ENCODE measurements at regions not wholly inside any gene's neighbourhood (a gene's known extent, or its start where the extent isn't known, plus 50 kb on each side); places are given as distances from the start of the nearest gene placed in this dataset.

DNA sequence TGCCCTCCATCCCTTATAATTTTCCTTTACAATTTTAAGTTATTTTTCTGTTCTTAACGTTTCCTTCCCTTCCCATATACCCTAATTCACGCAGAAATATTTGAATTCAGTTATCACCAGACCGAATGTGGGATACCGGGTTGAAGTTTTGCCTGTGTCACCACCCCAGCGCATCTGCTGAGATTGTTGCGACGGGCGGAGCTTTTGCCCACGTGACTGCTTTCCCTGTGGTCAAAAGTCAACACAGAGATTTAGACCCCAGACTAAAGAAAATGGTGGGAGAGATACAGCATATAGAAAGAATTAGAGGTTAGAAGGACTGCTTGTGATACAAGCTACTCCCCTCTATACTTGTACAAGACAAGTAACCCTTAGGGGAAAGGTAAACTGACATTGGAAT, 326.4 kb upstream of the CTNND2 start (continued):
- TF ChIP-seq, protein P1, sequence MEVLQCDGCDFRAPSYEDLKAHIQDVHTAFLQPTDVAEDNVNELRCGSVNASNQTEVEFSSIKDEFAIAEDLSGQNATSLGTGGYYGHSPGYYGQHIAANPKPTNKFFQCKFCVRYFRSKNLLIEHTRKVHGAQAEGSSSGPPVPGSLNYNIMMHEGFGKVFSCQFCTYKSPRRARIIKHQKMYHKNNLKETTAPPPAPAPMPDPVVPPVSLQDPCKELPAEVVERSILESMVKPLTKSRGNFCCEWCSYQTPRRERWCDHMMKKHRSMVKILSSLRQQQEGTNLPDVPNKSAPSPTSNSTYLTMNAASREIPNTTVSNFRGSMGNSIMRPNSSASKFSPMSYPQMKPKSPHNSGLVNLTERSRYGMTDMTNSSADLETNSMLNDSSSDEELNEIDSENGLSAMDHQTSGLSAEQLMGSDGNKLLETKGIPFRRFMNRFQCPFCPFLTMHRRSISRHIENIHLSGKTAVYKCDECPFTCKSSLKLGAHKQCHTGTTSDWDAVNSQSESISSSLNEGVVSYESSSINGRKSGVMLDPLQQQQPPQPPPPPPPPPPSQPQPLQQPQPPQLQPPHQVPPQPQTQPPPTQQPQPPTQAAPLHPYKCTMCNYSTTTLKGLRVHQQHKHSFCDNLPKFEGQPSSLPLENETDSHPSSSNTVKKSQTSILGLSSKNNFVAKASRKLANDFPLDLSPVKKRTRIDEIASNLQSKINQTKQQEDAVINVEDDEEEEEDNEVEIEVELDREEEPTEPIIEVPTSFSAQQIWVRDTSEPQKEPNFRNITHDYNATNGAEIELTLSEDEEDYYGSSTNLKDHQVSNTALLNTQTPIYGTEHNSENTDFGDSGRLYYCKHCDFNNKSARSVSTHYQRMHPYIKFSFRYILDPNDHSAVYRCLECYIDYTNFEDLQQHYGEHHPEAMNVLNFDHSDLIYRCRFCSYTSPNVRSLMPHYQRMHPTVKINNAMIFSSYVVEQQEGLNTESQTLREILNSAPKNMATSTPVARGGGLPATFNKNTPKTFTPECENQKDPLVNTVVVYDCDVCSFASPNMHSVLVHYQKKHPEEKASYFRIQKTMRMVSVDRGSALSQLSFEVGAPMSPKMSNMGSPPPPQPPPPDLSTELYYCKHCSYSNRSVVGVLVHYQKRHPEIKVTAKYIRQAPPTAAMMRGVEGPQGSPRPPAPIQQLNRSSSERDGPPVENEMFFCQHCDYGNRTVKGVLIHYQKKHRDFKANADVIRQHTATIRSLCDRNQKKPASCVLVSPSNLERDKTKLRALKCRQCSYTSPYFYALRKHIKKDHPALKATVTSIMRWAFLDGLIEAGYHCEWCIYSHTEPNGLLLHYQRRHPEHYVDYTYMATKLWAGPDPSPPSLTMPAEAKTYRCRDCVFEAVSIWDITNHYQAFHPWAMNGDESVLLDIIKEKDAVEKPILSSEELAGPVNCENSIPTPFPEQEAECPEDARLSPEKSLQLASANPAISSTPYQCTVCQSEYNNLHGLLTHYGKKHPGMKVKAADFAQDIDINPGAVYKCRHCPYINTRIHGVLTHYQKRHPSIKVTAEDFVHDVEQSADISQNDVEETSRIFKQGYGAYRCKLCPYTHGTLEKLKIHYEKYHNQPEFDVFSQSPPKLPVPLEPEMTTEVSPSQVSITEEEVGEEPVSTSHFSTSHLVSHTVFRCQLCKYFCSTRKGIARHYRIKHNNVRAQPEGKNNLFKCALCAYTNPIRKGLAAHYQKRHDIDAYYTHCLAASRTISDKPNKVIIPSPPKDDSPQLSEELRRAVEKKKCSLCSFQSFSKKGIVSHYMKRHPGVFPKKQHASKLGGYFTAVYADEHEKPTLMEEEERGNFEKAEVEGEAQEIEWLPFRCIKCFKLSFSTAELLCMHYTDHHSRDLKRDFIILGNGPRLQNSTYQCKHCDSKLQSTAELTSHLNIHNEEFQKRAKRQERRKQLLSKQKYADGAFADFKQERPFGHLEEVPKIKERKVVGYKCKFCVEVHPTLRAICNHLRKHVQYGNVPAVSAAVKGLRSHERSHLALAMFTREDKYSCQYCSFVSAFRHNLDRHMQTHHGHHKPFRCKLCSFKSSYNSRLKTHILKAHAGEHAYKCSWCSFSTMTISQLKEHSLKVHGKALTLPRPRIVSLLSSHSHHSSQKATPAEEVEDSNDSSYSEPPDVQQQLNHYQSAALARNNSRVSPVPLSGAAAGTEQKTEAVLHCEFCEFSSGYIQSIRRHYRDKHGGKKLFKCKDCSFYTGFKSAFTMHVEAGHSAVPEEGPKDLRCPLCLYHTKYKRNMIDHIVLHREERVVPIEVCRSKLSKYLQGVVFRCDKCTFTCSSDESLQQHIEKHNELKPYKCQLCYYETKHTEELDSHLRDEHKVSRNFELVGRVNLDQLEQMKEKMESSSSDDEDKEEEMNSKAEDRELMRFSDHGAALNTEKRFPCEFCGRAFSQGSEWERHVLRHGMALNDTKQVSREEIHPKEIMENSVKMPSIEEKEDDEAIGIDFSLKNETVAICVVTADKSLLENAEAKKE (CRISPR knock-in tag; IDR thresholded peaks at IDR 0.05), result no peak
- TF ChIP-seq EZH2 (IDR thresholded peaks at IDR 0.05; ENCODE audit: low read depth, unreplicated experiment), result no peak
- TF ChIP-seq, protein P2, sequence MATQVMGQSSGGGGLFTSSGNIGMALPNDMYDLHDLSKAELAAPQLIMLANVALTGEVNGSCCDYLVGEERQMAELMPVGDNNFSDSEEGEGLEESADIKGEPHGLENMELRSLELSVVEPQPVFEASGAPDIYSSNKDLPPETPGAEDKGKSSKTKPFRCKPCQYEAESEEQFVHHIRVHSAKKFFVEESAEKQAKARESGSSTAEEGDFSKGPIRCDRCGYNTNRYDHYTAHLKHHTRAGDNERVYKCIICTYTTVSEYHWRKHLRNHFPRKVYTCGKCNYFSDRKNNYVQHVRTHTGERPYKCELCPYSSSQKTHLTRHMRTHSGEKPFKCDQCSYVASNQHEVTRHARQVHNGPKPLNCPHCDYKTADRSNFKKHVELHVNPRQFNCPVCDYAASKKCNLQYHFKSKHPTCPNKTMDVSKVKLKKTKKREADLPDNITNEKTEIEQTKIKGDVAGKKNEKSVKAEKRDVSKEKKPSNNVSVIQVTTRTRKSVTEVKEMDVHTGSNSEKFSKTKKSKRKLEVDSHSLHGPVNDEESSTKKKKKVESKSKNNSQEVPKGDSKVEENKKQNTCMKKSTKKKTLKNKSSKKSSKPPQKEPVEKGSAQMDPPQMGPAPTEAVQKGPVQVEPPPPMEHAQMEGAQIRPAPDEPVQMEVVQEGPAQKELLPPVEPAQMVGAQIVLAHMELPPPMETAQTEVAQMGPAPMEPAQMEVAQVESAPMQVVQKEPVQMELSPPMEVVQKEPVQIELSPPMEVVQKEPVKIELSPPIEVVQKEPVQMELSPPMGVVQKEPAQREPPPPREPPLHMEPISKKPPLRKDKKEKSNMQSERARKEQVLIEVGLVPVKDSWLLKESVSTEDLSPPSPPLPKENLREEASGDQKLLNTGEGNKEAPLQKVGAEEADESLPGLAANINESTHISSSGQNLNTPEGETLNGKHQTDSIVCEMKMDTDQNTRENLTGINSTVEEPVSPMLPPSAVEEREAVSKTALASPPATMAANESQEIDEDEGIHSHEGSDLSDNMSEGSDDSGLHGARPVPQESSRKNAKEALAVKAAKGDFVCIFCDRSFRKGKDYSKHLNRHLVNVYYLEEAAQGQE (IDR thresholded peaks at IDR 0.05; ENCODE audit: unreplicated experiment), result no peak
- no peak for TF ChIP-seq STAT1 (IDR thresholded peaks at IDR 0.05; ENCODE audit: unreplicated experiment)
- TF ChIP-seq ZNF331 (CRISPR knock-in tag; IDR thresholded peaks at IDR 0.05; ENCODE audit: low read depth), result no peak
- TF ChIP-seq NANOG (IDR thresholded peaks at IDR 0.05; ENCODE audit: borderline replicate concordance), result no peak
- TF ChIP-seq EZH2phosphoT487 (IDR thresholded peaks at IDR 0.05; ENCODE audit: unreplicated experiment), result no peak
- TF ChIP-seq, protein P3, sequence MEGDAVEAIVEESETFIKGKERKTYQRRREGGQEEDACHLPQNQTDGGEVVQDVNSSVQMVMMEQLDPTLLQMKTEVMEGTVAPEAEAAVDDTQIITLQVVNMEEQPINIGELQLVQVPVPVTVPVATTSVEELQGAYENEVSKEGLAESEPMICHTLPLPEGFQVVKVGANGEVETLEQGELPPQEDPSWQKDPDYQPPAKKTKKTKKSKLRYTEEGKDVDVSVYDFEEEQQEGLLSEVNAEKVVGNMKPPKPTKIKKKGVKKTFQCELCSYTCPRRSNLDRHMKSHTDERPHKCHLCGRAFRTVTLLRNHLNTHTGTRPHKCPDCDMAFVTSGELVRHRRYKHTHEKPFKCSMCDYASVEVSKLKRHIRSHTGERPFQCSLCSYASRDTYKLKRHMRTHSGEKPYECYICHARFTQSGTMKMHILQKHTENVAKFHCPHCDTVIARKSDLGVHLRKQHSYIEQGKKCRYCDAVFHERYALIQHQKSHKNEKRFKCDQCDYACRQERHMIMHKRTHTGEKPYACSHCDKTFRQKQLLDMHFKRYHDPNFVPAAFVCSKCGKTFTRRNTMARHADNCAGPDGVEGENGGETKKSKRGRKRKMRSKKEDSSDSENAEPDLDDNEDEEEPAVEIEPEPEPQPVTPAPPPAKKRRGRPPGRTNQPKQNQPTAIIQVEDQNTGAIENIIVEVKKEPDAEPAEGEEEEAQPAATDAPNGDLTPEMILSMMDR (conservative IDR thresholded peaks at IDR 0.05; ENCODE audit: low read depth in 2 of 2), result no peak
- TF ChIP-seq, protein P4, sequence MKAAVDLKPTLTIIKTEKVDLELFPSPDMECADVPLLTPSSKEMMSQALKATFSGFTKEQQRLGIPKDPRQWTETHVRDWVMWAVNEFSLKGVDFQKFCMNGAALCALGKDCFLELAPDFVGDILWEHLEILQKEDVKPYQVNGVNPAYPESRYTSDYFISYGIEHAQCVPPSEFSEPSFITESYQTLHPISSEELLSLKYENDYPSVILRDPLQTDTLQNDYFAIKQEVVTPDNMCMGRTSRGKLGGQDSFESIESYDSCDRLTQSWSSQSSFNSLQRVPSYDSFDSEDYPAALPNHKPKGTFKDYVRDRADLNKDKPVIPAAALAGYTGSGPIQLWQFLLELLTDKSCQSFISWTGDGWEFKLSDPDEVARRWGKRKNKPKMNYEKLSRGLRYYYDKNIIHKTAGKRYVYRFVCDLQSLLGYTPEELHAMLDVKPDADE (IDR thresholded peaks at IDR 0.05), result no peak

Measured in GM23338 (cell line).